ENCODE measurements at regions not wholly inside any gene's neighbourhood (a gene's known extent, or its start where the extent isn't known, plus 50 kb on each side); places are given as distances from the start of the nearest gene placed in this dataset.

- TF ChIP-seq CTCF (IDR thresholded peaks at IDR 0.05; ENCODE audit: poor library complexity) (no peak), EZH2phosphoT487 (IDR thresholded peaks at IDR 0.05; ENCODE audit: low read depth, severe bottlenecking, unreplicated experiment) (no peak)
These were observed 142.7 kb downstream of the CPEB2 start for GRCh38 chr4:15144967-15145295.
